Neural cell (in vitro differentiated cells): ENCODE measurements at regions not wholly inside any gene's neighbourhood (a gene's known extent, or its start where the extent isn't known, plus 50 kb on each side); places are given as distances from the start of the nearest gene placed in this dataset.

ENCODE experiments used
- H2AFZ ChIP-seq: fragments of 200-600, 300-800 bp; sonication (generic), shearing (Covaris generic); 2 replicates; pipeline ENCODE4 v1.6.0; 2014; ENCODE audit warnings: low read depth, mild to moderate bottlenecking, antibody characterized with exemption, low read length, moderate library complexity
- H3F3A ChIP-seq: fragments of 200-600 bp; shearing (Covaris generic); 2 replicates; pipeline ENCODE4 v1.6.1; 2016; ENCODE audit warnings: mild to moderate bottlenecking, moderate library complexity, mixed read lengths, antibody characterized with exemption, low read length; ENCODE audit not compliant: insufficient read depth, poor library complexity, severe bottlenecking
- H3K27ac ChIP-seq: fragments of 200-600, 300-800 bp; sonication (generic), shearing (Covaris generic); 2 replicates; pipeline ENCODE4 v1.5.1; 2014; ENCODE audit warnings: mild to moderate bottlenecking, low read length, moderate library complexity
- H3K27me3 ChIP-seq: fragments of 300-800, 200-600 bp; sonication (generic), shearing (Covaris generic); 2 replicates; pipeline ENCODE4 v1.6.0; 2014; ENCODE audit warnings: mild to moderate bottlenecking, low read depth, low read length, moderate library complexity; ENCODE audit not compliant: insufficient read depth
- H3K36me3 ChIP-seq: fragments of 300-800, 200-600 bp; sonication (generic), shearing (Covaris generic); 2 replicates; pipeline ENCODE4 v1.5.1; 2014; ENCODE audit warnings: mild to moderate bottlenecking, antibody characterized with exemption, low read length, moderate library complexity; ENCODE audit not compliant: insufficient read depth
- H3K4me2 ChIP-seq: fragments of 300-800, 200-600 bp; sonication (generic), shearing (Covaris generic); 2 replicates; pipeline ENCODE4 v1.6.0; 2014; ENCODE audit warnings: mild to moderate bottlenecking, low read length
- H3K4me3 ChIP-seq: fragments of 300-800, 200-600 bp; sonication (generic), shearing (Covaris generic); 2 replicates; pipeline ENCODE4 v1.5.1; 2014; ENCODE audit warnings: mild to moderate bottlenecking, low read length, moderate library complexity
- H3K79me2 ChIP-seq: fragments of 200-600 bp; shearing (Covaris generic); replicated peaks from 2 replicates; pipeline ENCODE4 v1.6.0; 2014; ENCODE audit warnings: mild to moderate bottlenecking, low read length, moderate library complexity; ENCODE audit not compliant: insufficient read depth
- H3K9ac ChIP-seq: fragments of 300-800, 200-600 bp; sonication (generic), shearing (Covaris generic); 2 replicates; pipeline ENCODE4 v1.6.1; 2016; ENCODE audit warnings: mild to moderate bottlenecking, low read length, mixed read lengths
- H3K9me2 ChIP-seq: fragments of 200-600 bp; shearing (Covaris generic); 2 replicates; pipeline ENCODE4 v1.6.1; 2016; ENCODE audit warnings: mild to moderate bottlenecking, low read length, mixed read lengths; ENCODE audit not compliant: insufficient read depth
- H3K9me3 ChIP-seq: fragments of 200-600, 300-800 bp; sonication (generic), shearing (Covaris generic); 2 replicates; pipeline ENCODE4 v1.6.1; 2016; ENCODE audit warnings: mild to moderate bottlenecking, mixed run types, low read length, moderate library complexity, mixed read lengths
- H4K20me1 ChIP-seq: fragments of 200-600 bp; shearing (Covaris generic); 2 replicates; pipeline ENCODE4 v1.6.1; 2016; ENCODE audit warnings: mild to moderate bottlenecking, mixed run types; ENCODE audit not compliant: insufficient read depth
- CTCF ChIP-seq: fragments of 450-650 bp; IDR thresholded peaks from 2 replicates; pipeline ENCODE4 v1.5.1; 2014; ENCODE audit warnings: antibody characterized with exemption, mild to moderate bottlenecking, moderate library complexity; ENCODE audit not compliant: poor library complexity, severe bottlenecking
- EP300 ChIP-seq: fragments of 450-650 bp; conservative IDR thresholded peaks from 2 replicates; pipeline ENCODE4 v1.6.1; 2014; ENCODE audit warnings: antibody characterized with exemption, mild to moderate bottlenecking, moderate library complexity; ENCODE audit not compliant: poor library complexity, severe bottlenecking
- EZH2 ChIP-seq: fragments of 200-600, 300-800 bp; shearing (Covaris generic), sonication (generic); IDR thresholded peaks from 2 replicates; pipeline ENCODE4 v1.6.1; 2014; ENCODE audit warnings: antibody characterized with exemption, low read length, borderline replicate concordance, mild to moderate bottlenecking; ENCODE audit not compliant: insufficient read depth, poor library complexity, severe bottlenecking
- MXI1 ChIP-seq: fragments of 450-650 bp; conservative IDR thresholded peaks from 2 replicates; pipeline ENCODE4 v1.6.1; 2014; ENCODE audit warnings: antibody characterized with exemption, mild to moderate bottlenecking; ENCODE audit not compliant: poor library complexity, severe bottlenecking
- POLR2AphosphoS5 ChIP-seq: IDR thresholded peaks from 2 replicates; pipeline ENCODE4 v1.6.1; 2012
- RAD21 ChIP-seq: fragments of 450-650 bp; conservative IDR thresholded peaks from 2 replicates; pipeline ENCODE4 v1.6.1; 2014; ENCODE audit warnings: antibody characterized with exemption, mild to moderate bottlenecking, moderate library complexity
- REST ChIP-seq: IDR thresholded peaks from 2 replicates; pipeline ENCODE4 v1.6.1; 2012; ENCODE audit warnings: borderline replicate concordance
- SMC3 ChIP-seq: fragments of 450-650 bp; conservative IDR thresholded peaks from 2 replicates; pipeline ENCODE4 v1.6.1; 2014; ENCODE audit warnings: antibody characterized with exemption, mild to moderate bottlenecking, moderate library complexity; ENCODE audit not compliant: poor library complexity
- TAF1 ChIP-seq: IDR thresholded peaks from 2 replicates; pipeline ENCODE4 v1.6.1; 2012; ENCODE audit warnings: low read depth

DNA sequence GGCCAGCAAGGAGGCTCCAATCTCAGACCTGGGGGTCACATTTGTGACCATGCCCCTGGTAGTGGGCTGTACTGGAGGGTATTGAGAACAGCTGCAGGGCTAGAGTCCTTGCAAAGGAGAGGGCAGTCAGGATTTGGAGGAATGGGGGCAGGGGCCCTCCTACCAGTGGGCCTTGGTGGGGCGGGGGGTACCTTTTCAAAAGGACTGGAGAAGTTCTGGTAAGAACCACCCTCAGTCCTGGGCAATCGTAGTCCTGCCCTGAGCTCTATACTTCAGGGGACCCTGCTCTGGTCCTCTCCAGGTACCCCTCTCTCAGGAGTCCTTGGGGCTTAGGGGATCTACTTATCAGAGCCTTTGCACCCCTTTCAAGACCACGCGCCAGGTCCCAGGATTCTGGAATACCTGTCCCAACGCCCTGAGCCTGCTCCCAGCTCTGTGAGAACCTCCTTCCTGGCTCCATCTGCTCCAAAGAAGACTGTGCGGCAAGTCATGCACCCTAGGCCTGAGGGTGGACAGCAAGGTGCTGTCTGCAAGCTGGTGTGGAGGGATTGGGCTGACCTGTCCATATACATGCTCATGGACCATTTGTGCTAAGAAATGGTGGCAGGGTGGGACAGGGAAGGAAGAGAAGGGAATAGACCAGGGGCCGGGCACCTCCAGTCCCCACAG is 134.1 kb upstream of the EEPD1 start:
- Histone ChIP-seq H2AFZ (no peak overlapping the region), H3K9me2 (no peaks in the 10 kb centered on the region), H3K4me3 (no peak overlapping the region), H3K36me3 (no peaks in the 10 kb centered on the region), H3K79me2 (no peaks in the 10 kb centered on the region), H3K9ac (no peak overlapping the region), H3K27ac (no peak overlapping the region), H3K4me2 (no peak overlapping the region), H3F3A (no peaks in the 10 kb centered on the region), H4K20me1 (no peaks in the 10 kb centered on the region), H3K9me3 (no peaks in the 10 kb centered on the region), H3K27me3 (no peaks in the 10 kb centered on the region)
- TF ChIP-seq SMC3: no peak
- TF ChIP-seq MXI1: no peak
- TF ChIP-seq EZH2: no peak
- no peak for TF ChIP-seq POLR2AphosphoS5
- no peak for TF ChIP-seq RAD21
- no peak for TF ChIP-seq EP300
- TF ChIP-seq CTCF: no peak

DNA sequence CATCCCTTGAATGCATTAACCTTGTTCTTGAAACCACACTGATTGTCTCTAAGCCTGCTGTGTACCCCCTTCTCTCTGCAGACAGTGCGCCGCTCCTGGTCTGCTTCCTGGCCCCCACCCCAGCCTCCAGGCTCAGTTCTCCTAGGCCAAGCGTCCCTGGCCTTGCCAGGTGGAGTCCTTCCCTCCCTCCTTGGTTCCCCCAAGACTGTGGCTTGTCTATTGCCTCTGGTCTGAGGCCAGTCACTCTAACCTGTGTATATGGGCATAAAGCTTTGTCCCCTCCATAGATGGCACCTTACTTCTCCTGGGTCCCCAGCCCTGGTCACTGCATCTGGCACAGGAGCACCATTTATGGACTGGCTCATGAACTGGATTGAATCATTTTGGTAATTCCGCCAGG is 133.5 kb upstream of the EEPD1 start:
- no peak overlapping the region for H3K27ac ChIP-seq
- no peak overlapping the region for H3K9ac ChIP-seq
- no peaks in the 10 kb centered on the region for H3K79me2 ChIP-seq
- no peak overlapping the region for H3K4me2 ChIP-seq
- H3K27me3 ChIP-seq: no peaks in the 10 kb centered on the region
- no peaks in the 10 kb centered on the region for H3K9me3 ChIP-seq
- no peaks in the 10 kb centered on the region for H3K36me3 ChIP-seq
- no peak overlapping the region for H3K4me3 ChIP-seq
- H4K20me1 ChIP-seq: no peaks in the 10 kb centered on the region
- TF ChIP-seq REST: no peak
- TF ChIP-seq EZH2: no peak
- TF ChIP-seq POLR2AphosphoS5: no peak
- no peak for TF ChIP-seq RAD21
- no peak for TF ChIP-seq CTCF
- TF ChIP-seq EP300: no peak
- TF ChIP-seq MXI1: no peak
- TF ChIP-seq SMC3: no peak
- no peak for TF ChIP-seq TAF1
- H2AFZ ChIP-seq: no peak overlapping the region
- H3F3A ChIP-seq: no peaks in the 10 kb centered on the region
- no peaks in the 10 kb centered on the region for H3K9me2 ChIP-seq
